ENCODE measurements at regions not wholly inside any gene's neighbourhood (a gene's known extent, or its start where the extent isn't known, plus 50 kb on each side); places are given as distances from the start of the nearest gene placed in this dataset.
"Not testable (repeated sequence)": the region's sequence is repeated elsewhere in the genome, so short reads cannot be mapped to it uniquely, and the experiment has no call there.

DNA sequence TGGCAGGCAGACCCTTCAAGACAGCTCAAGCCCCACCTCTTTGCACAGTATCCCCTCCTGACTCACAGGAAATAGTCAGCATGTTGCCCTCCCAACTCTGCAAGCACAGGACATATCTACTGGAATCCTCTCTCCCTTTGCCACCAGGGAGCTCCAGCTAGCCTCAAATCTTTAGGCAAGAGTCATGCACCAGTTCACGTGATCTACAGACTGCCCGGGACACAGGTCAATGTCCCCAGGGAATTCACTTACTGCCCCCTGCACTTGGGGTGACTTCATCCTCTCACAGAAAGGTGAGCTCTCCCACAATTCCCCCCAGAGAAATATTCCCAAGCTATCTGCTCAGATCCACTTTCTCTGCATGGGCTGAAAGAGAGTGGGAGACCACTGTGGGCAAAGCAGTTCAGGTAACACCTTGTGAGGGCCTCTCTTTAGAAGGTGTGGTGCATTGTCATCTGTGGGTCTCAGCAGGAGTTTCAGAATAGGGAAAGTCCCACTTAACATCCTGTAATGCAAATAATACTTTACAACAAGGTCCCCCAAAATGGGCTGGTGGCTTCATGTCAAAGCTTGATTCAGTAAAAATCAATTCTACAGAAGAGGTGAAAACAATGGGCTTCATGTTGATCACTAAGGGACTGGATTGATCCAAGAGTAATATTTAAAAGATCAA, 129.9 kb downstream of the NOC3L start:
- H3K36me3 ChIP-seq = no peaks in the 10 kb centered on the region
- no peaks in the 10 kb centered on the region for H3K27me3 ChIP-seq
- H3K4me1 ChIP-seq = peaks cover 9% of the 10 kb centered on the region

GRCh38 chr10:94235461-94235860, 127.3 kb downstream of the NOC3L start:
- Histone ChIP-seq H3K4me3 (no peak overlapping the region), H3K9me3 (0 out of 2 replicates have a peak, but pooled peaks cover under 1% of the 10 kb centered on the region), H4K20me1 (no peaks in the 10 kb centered on the region), H3K9ac (no peak overlapping the region), H3K27me3 (no peaks in the 10 kb centered on the region), H3K4me1 (peaks cover 9% of the 10 kb centered on the region), H3K27ac (no peak overlapping the region), H3K4me2 (peak overlapping the region; percentile 12; the same call in 1 of the 2 replicates), H3K36me3 (no peaks in the 10 kb centered on the region)
- no peak for TF ChIP-seq Cebpa-rat (IDR thresholded peaks at IDR 0.05)

More for the DNA sequence above, 129.9 kb downstream of the NOC3L start:
- no peak overlapping the region for H3K27ac ChIP-seq
- H3K9ac ChIP-seq = no peak overlapping the region
- no peak for TF ChIP-seq Cebpa-rat (IDR thresholded peaks at IDR 0.05)
- H3K4me2 ChIP-seq = no peak overlapping the region
- H3K9me3 ChIP-seq = 0 out of 2 replicates have a peak, but pooled peaks cover 4% of the 10 kb centered on the region
- no peak overlapping the region for H3K4me3 ChIP-seq
- H4K20me1 ChIP-seq = no peaks in the 10 kb centered on the region

GRCh38 chr10:94238006-94238617, 124.6 kb downstream of the NOC3L start:
- TF ChIP-seq Cebpa-rat (IDR thresholded peaks at IDR 0.05) = no peak
- Histone ChIP-seq H3K27ac (no peak overlapping the region), H3K4me3 (no peak overlapping the region), H3K4me2 (no peak overlapping the region), H3K9ac (no peak overlapping the region), H3K4me1 (peaks cover 14% of the 10 kb centered on the region), H4K20me1 (no peaks in the 10 kb centered on the region), H3K27me3 (no peaks in the 10 kb centered on the region), H3K36me3 (no peaks in the 10 kb centered on the region), H3K9me3 (no peaks in the 10 kb centered on the region)

DNA sequence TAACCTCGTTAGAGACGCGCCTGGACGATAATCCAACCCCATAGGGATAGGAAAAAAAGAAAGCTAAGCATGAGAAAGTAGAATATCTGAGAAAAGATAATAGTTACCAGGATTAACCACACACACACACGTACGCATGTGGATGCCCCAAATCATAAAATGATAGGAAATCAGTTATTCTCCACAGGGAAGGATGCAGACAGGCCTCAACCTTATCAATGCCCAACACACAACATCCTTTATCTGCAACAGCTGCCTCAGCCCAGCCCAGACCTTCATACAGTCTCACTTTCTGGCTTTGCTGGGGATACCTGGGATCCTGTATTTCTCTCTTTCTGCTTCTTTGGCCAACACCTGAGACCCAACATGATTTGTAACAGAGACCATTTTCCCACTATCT, 123.0 kb downstream of the NOC3L start:
- Histone ChIP-seq H3K36me3 (no peaks in the 10 kb centered on the region), H4K20me1 (no peaks in the 10 kb centered on the region), H3K9me3 (no peaks in the 10 kb centered on the region), H3K27ac (no peak overlapping the region), H3K4me2 (no peak overlapping the region), H3K4me1 (peaks cover 14% of the 10 kb centered on the region), H3K27me3 (no peaks in the 10 kb centered on the region), H3K4me3 (no peak overlapping the region), H3K9ac (no peak overlapping the region)
- no peak for TF ChIP-seq Cebpa-rat (IDR thresholded peaks at IDR 0.05)

DNA sequence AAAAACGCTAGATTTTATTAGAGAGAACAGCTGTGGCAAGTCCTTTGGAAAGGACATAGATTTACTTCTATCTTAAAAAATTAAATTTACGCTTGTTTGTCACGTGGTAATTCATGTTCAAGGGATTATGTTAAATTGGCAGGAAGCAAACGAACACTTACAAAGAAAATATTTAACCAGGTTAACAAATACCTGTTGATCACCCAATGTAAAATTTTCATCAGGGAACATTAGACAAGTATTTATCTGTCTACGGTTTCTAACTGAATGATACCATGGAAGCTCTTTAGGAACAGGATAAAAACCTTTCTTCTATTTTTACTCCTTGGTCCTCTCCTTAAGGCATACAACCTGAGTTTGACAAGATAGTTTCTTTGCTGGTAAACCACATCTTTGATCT, 122.2 kb downstream of the NOC3L start:
- no peaks in the 10 kb centered on the region for H3K9me3 ChIP-seq
- H3K36me3 ChIP-seq = no peaks in the 10 kb centered on the region
- H3K9ac ChIP-seq = no peak overlapping the region
- H3K27me3 ChIP-seq = no peaks in the 10 kb centered on the region
- H4K20me1 ChIP-seq = no peaks in the 10 kb centered on the region
- H3K4me1 ChIP-seq = peaks cover 8% of the 10 kb centered on the region
- no peak overlapping the region for H3K27ac ChIP-seq
- H3K4me2 ChIP-seq = no peak overlapping the region
- H3K4me3 ChIP-seq = no peak overlapping the region
- no peak for TF ChIP-seq Cebpa-rat (IDR thresholded peaks at IDR 0.05)

GRCh38 chr10:94240901-94241300, 121.8 kb downstream of the NOC3L start:
- H3K9me3 ChIP-seq = no peaks in the 10 kb centered on the region
- no peak overlapping the region for H3K27ac ChIP-seq
- H3K36me3 ChIP-seq = no peaks in the 10 kb centered on the region
- no peak for TF ChIP-seq Cebpa-rat (IDR thresholded peaks at IDR 0.05)
- no peaks in the 10 kb centered on the region for H3K27me3 ChIP-seq
- no peak overlapping the region for H3K9ac ChIP-seq
- H4K20me1 ChIP-seq = no peaks in the 10 kb centered on the region
- no peak overlapping the region for H3K4me2 ChIP-seq
- H3K4me3 ChIP-seq = no peak overlapping the region
- peaks cover 4% of the 10 kb centered on the region; the same call in 1 of the 2 replicates for H3K4me1 ChIP-seq

GRCh38 chr10:94251098-94251497, 111.6 kb downstream of the NOC3L start:
- no peak overlapping the region for H3K4me3 ChIP-seq
- no peaks in the 10 kb centered on the region for H3K36me3 ChIP-seq
- no peaks in the 10 kb centered on the region for H3K9me3 ChIP-seq
- H3K27ac ChIP-seq = no peak overlapping the region
- TF ChIP-seq Cebpa-rat (IDR thresholded peaks at IDR 0.05) = no peak
- peak overlapping the region; percentile 56 for H3K4me2 ChIP-seq
- no peak overlapping the region for H3K9ac ChIP-seq
- peaks cover 19% of the 10 kb centered on the region for H3K4me1 ChIP-seq
- no peaks in the 10 kb centered on the region for H3K27me3 ChIP-seq
- H4K20me1 ChIP-seq = no peaks in the 10 kb centered on the region

DNA sequence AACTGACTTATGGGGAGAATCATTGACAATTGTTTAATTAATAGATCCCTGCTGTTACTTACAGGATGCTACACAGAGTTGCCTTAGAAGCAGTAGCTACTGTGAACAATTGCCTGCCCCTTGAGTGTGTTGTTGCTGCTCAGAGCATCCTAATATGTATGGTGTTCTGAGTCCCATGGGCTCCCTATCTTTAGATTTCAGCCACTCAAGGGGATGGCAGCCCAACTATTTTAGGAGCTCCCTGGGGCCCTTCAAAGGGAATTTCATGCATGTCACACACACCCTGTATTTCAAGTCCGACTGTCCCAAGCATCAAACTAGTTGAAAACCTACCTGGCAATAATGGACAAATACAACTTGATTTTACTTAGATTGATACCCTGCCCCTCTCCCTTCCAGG, 111.2 kb downstream of the NOC3L start:
- H3K4me2 ChIP-seq = peak overlapping the region; percentile 56

DNA sequence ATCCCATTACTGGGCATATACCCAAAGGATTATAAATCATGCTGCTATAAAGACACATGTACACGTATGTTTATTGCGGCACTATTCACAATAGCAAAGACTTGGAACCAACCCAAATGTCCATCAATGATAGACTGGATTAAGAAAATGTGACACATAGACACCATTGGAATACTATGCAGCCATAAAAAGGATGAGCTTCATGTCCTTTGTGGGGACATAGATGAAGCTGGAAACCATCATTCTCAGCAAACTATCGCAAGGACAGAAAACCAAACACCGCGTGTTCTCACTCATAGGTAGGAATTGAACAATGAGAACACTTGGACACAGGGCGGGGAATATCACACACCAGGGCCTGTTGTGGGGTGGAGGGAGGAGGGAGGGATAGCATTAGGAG, 105.3 kb downstream of the NOC3L start:
- H3K4me1 ChIP-seq, H3K9me3 ChIP-seq, H4K20me1 ChIP-seq, H3K36me3 ChIP-seq, H3K27ac ChIP-seq, H3K4me2 ChIP-seq, H3K4me3 ChIP-seq, H3K27me3 ChIP-seq, H3K9ac ChIP-seq: not testable (repeated sequence)

More for the DNA sequence above, 111.2 kb downstream of the NOC3L start:
- Histone ChIP-seq H4K20me1 (no peaks in the 10 kb centered on the region), H3K4me1 (peaks cover 19% of the 10 kb centered on the region), H3K27ac (no peak overlapping the region), H3K27me3 (no peaks in the 10 kb centered on the region), H3K36me3 (no peaks in the 10 kb centered on the region), H3K4me3 (no peak overlapping the region), H3K9me3 (no peaks in the 10 kb centered on the region), H3K9ac (no peak overlapping the region)
- TF ChIP-seq Cebpa-rat (IDR thresholded peaks at IDR 0.05) = no peak

- H3K27ac ChIP-seq = no peak overlapping the region
- H3K4me3 ChIP-seq = no peak overlapping the region
- no peaks in the 10 kb centered on the region for H3K4me1 ChIP-seq
- no peaks in the 10 kb centered on the region for H3K36me3 ChIP-seq
- H3K27me3 ChIP-seq = no peaks in the 10 kb centered on the region
- no peak overlapping the region for H3K9ac ChIP-seq
- no peak overlapping the region for H3K4me2 ChIP-seq
- H4K20me1 ChIP-seq = no peaks in the 10 kb centered on the region
- H3K9me3 ChIP-seq = no peaks in the 10 kb centered on the region
- TF ChIP-seq Cebpa-rat (IDR thresholded peaks at IDR 0.05) = no peak
Measured at GRCh38 chr10:94260455-94260854, 102.3 kb downstream of the NOC3L start.
